Lung (tissue), 11 donors: ENCODE measurements at regions not wholly inside any gene's neighbourhood (a gene's known extent, or its start where the extent isn't known, plus 50 kb on each side); places are given as distances from the start of the nearest gene placed in this dataset.

ENCODE experiments used
- ATAC-seq: fragments of 200-7000 bp; cut with Tn5 transposase; one replicate; pipeline ENCODE4 v1.9.1; 2020; ENCODE audit warnings: moderate number of reproducible peaks; ENCODE audit not compliant: insufficient read depth, low FRiP score
- DNase-seq, 3 donors: peaks; one replicate each; pipeline ENCODE4 v3.0.0-alpha.2; 2013 to 2017
- H3K27ac ChIP-seq, 2 donors: one replicate each; pipeline ENCODE4 v1.5.1; 2013; ENCODE audit warnings: mild to moderate bottlenecking in 2 of 2, moderate library complexity in 2 of 2, control low read depth in 1 of 2, inconsistent platforms in 1 of 2, low read depth in 1 of 2, low read length in 1 of 2
- H3K27me3 ChIP-seq, 3 donors: one replicate each; pipeline ENCODE4 v1.5.1; 2013; ENCODE audit warnings: low read length in 2 of 3; ENCODE audit not compliant: control insufficient read depth in 3 of 3, insufficient read depth in 3 of 3
- H3K36me3 ChIP-seq, 4 donors: one replicate each; pipeline ENCODE4 v1.5.1; 2013; ENCODE audit warnings: low read length in 4 of 4, mild to moderate bottlenecking in 1 of 4, moderate library complexity in 1 of 4; ENCODE audit not compliant: control insufficient read depth in 4 of 4, insufficient read depth in 4 of 4
- H3K4me1 ChIP-seq, 5 donors: one replicate each; pipeline ENCODE4 v1.5.1; 2013; ENCODE audit warnings: low read length in 5 of 5, mild to moderate bottlenecking in 2 of 5, moderate library complexity in 1 of 5; ENCODE audit not compliant: control insufficient read depth in 5 of 5, insufficient read depth in 5 of 5
- H3K4me3 ChIP-seq: one replicate; pipeline ENCODE4 v1.5.1; 2013; ENCODE audit warnings: mild to moderate bottlenecking, control low read depth, moderate library complexity
- H3K9ac ChIP-seq, 2 donors: one replicate each; pipeline ENCODE4 v1.5.1; 2013; ENCODE audit warnings: low read length in 2 of 2, control low read depth in 1 of 2; ENCODE audit not compliant: insufficient read depth in 1 of 2
- H3K9me3 ChIP-seq, 4 donors: one replicate each; pipeline ENCODE4 v1.5.1; 2013; ENCODE audit warnings: low read length in 3 of 4, mild to moderate bottlenecking in 1 of 4, moderate library complexity in 1 of 4; ENCODE audit not compliant: control insufficient read depth in 4 of 4, insufficient read depth in 3 of 4
- WGBS, 2 donors: extraction: QIAGEN DNeasy Blood & Tissue Kit; methylation state at CpG; one replicate each; pipeline ENCODE4 v1.1.7; 2013; 5-methylcytosine and 5-hydroxymethylcytosine counted together
- TF ChIP-seq, protein P1 (sequence below): IDR thresholded peaks from 2 replicates; pipeline ENCODE4 v1.5.1; 2012; ENCODE audit warnings: mild to moderate bottlenecking; ENCODE audit errors: control extremely low read depth, extremely low read depth
- donor health status: control.
- donor health status: control.
- donor health status: Bipolar disorder and iron deficiency.
- donor health status: healthy.
- donor health status: DM: yes; HTN: yes; CAD: no.

DNA sequence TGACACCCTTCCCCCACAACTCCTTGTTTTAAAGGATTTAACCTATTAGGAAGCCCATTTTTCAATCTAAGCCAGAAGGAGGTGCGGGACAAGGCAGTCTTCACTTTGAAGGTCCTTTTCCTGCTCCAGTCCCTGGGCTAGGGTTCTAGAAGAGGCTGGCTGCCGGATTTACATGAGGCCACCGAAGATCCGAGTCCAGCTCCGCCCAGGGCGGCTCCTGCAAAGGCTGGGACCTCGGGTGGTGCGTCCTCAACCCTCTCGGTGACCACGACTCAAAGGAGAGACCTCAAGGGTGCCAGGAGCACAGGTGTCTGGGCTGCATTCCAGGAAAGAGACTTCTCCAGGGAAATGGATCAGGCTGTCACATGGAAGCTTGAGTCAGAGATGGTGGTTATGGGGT lies 471.6 kb downstream of the PCDH19 start:
- H3K36me3 ChIP-seq: no peaks in the 10 kb centered on the region
- H3K4me1 ChIP-seq: no peaks in the 10 kb centered on the region
- H3K9me3 ChIP-seq: no peaks in the 10 kb centered on the region
- no peak overlapping the region for H3K9ac ChIP-seq
- ATAC-seq (no peak), DNase-seq (no peak)
- peaks cover 0 to 10% (median 6%) of the 10 kb centered on the region in 3 donors for H3K27me3 ChIP-seq
- TF ChIP-seq, protein P1, sequence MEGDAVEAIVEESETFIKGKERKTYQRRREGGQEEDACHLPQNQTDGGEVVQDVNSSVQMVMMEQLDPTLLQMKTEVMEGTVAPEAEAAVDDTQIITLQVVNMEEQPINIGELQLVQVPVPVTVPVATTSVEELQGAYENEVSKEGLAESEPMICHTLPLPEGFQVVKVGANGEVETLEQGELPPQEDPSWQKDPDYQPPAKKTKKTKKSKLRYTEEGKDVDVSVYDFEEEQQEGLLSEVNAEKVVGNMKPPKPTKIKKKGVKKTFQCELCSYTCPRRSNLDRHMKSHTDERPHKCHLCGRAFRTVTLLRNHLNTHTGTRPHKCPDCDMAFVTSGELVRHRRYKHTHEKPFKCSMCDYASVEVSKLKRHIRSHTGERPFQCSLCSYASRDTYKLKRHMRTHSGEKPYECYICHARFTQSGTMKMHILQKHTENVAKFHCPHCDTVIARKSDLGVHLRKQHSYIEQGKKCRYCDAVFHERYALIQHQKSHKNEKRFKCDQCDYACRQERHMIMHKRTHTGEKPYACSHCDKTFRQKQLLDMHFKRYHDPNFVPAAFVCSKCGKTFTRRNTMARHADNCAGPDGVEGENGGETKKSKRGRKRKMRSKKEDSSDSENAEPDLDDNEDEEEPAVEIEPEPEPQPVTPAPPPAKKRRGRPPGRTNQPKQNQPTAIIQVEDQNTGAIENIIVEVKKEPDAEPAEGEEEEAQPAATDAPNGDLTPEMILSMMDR: no peak
- 71 to 96% methylated on average over 10 of the region's 10 CpGs for WGBS, 2 donors
- H3K27ac ChIP-seq: no peak overlapping the region
- H3K4me3 ChIP-seq: no peak overlapping the region

DNA sequence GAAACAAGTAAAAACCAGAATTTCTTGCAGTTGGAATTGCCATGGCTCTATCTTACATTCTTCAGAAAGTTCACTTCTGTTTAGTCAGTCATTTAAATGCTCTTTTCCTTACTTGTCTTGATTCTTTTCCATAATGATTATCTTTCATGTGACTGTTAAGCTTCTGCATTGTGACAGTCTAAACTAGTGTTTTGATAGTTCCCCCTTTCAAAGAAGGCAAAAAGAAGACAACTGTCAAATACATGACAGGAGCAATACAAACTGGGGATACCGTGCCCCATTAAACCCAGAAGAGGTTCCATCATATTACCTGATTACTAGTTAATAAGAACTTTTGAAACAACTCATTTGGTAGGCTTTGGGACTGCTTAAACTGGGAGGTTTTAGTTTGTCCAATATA lies 476.2 kb downstream of the PCDH19 start:
- DNase-seq: no peak
- Histone ChIP-seq H3K36me3 (no peaks in the 10 kb centered on the region), H3K27me3 (peaks cover 0 to 11% (median 0%) of the 10 kb centered on the region in 3 donors), H3K9ac (no peak overlapping the region), H3K4me1 (no peaks in the 10 kb centered on the region), H3K9me3 (no peaks in the 10 kb centered on the region), H3K4me3 (no peak overlapping the region), H3K27ac (no peak overlapping the region)
- TF ChIP-seq, protein P1: no peak
- 55 to 71% methylated on average over 1 of the region's 1 CpG for WGBS, 2 donors
- no peak for ATAC-seq

DNA sequence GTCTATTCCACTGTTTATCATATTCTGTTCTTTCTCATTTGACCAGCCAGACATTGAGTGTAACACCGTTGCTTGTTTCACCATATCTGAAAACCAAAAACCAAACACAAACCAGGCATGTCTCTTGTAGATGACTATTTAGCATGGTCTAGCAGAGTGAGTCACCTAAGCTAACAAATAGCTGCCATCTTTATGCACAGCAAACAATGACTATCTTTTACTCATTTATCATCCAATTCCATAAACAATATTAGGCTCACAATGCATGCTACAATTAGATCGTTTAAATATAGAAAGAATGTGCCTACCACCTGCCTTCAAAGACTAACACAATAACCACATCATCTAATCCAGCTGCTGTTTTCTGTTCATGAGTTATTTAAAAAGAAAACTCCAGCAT lies 495.4 kb downstream of the PCDH19 start:
- no peak for DNase-seq
- TF ChIP-seq, protein P1: no peak
- 37 to 54% methylated on average over 2 of the region's 2 CpGs for WGBS, 2 donors
- Histone ChIP-seq H3K27ac (no peak overlapping the region), H3K36me3 (no peaks in the 10 kb centered on the region), H3K9ac (no peak overlapping the region), H3K4me1 (no peaks in the 10 kb centered on the region), H3K27me3 (peaks cover 0 to 32% (median 6%) of the 10 kb centered on the region in 3 donors), H3K9me3 (no peaks in the 10 kb centered on the region), H3K4me3 (no peak overlapping the region)
- ATAC-seq: no peak

DNA sequence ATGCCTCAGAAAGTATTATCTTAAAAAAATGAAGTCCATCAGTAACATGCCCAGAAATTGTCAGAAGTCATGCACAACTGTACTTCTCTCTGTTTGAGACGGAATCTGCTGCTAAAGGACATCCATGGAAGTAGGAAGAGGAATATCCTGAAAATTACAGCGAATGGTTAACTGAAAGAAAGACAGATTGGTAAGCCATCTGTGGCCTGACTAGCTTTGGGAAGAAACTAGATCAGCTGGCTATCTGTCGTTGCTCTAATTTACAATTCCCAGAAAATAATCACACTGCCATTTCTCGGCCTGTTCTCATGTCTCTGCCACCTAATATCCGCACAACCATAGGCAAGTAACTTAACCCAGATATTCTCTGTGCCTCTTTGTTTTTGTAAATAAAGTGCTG lies 496.5 kb downstream of the PCDH19 start:
- WGBS, 2 donors: 66 to 69% methylated on average over 5 of the region's 5 CpGs
- H3K27me3 ChIP-seq: peaks cover 0 to 31% (median 9%) of the 10 kb centered on the region in 3 donors
- no peak for DNase-seq

More for the DNA sequence above, 496.5 kb downstream of the PCDH19 start:
- TF ChIP-seq, protein P1: no peak
- H3K4me3 ChIP-seq: no peak overlapping the region
- no peak for ATAC-seq
- H3K9me3 ChIP-seq: no peaks in the 10 kb centered on the region
- H3K9ac ChIP-seq: no peak overlapping the region
- no peak overlapping the region for H3K27ac ChIP-seq
- no peaks in the 10 kb centered on the region for H3K4me1 ChIP-seq
- H3K36me3 ChIP-seq: no peaks in the 10 kb centered on the region
